Adipocyte (in vitro differentiated cells): ENCODE measurements at regions not wholly inside any gene's neighbourhood (a gene's known extent, or its start where the extent isn't known, plus 50 kb on each side); places are given as distances from the start of the nearest gene placed in this dataset.

ENCODE experiments used
- DNase-seq: peaks from one replicate; pipeline ENCODE4 v3.0.0-alpha.2; 2015; ENCODE audit warnings: low read depth
- H3K27me3 ChIP-seq: replicated peaks from 2 replicates; pipeline ENCODE4 v1.7.0; 2013; ENCODE audit warnings: mild to moderate bottlenecking, low read length, moderate library complexity; ENCODE audit not compliant: control insufficient read depth, insufficient read depth
- H3K36me3 ChIP-seq: 2 replicates; pipeline ENCODE4 v1.7.0; 2013; ENCODE audit warnings: low read length, mild to moderate bottlenecking, moderate library complexity; ENCODE audit not compliant: control insufficient read depth, insufficient read depth, severe bottlenecking
- H3K4me1 ChIP-seq: 2 replicates; pipeline ENCODE4 v1.7.0; 2013; ENCODE audit warnings: mild to moderate bottlenecking, low read length, moderate library complexity; ENCODE audit not compliant: control insufficient read depth, insufficient read depth
- H3K4me3 ChIP-seq: 2 replicates; pipeline ENCODE4 v1.7.0; 2013; ENCODE audit warnings: mild to moderate bottlenecking, low read length, moderate library complexity
- H3K9ac ChIP-seq: 2 replicates; pipeline ENCODE4 v1.7.0; 2013; ENCODE audit warnings: mild to moderate bottlenecking, low read length, moderate library complexity
- H3K9me3 ChIP-seq: 2 replicates; pipeline ENCODE4 v1.7.0; 2013; ENCODE audit warnings: mild to moderate bottlenecking, low read length, moderate library complexity; ENCODE audit not compliant: control insufficient read depth

DNA sequence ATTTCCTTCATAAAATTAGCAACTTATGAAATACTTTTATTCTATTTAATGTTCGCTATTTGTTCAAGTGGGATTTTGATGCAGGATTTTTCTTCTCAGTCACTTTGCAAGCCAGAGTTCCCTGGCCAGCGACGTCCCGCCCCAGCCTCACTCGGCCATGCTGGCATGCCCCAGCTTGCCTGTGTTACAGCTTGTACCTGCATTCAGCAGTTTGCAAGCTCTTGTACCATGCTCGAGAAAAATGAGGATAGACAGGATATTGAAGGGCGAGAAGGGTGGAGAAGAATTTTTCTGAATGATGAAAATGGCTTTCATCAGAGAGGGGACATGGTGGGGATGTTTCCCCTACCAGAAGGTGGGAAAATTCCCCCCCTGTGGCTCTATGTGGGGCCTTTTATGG, 2180.2 kb upstream of the PCDH20 start:
- Histone ChIP-seq H3K36me3 (no peaks in the 10 kb centered on the region), H3K27me3 (no peaks in the 10 kb centered on the region), H3K9me3 (no peaks in the 10 kb centered on the region), H3K9ac (no peak overlapping the region), H3K4me3 (no peak overlapping the region), H3K4me1 (no peaks in the 10 kb centered on the region)
- DNase-seq, result no peak

DNA sequence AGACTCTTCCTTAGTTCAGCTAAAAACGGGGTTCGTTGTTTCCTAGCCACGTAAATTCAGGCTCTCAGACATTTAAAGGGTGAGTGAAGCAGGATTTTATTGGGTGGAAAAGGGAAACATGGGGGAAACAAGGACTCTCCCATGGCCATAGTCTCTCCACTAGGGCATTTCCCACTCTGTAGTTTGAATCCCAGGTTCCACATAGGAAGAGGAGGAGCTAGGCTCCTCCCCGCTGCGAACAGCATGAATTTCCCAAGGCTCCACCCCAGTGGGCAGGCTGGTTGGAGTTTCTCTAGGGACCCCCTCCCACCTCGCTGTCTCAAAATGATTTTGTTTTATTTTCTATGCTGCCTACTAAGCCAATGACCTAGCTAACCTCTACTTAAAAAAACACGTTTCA, 2170.8 kb upstream of the PCDH20 start:
- peaks cover 9% of the 10 kb centered on the region for H3K9me3 ChIP-seq
- H3K27me3 ChIP-seq, result no peaks in the 10 kb centered on the region
- H3K4me3 ChIP-seq, result no peak overlapping the region
- H3K9ac ChIP-seq, result no peak overlapping the region
- H3K36me3 ChIP-seq, result no peaks in the 10 kb centered on the region
- H3K4me1 ChIP-seq, result no peaks in the 10 kb centered on the region
- no peak for DNase-seq

- Histone ChIP-seq H3K9me3 (peaks cover 10% of the 10 kb centered on the region), H3K4me3 (no peak overlapping the region), H3K4me1 (no peaks in the 10 kb centered on the region), H3K27me3 (no peaks in the 10 kb centered on the region), H3K36me3 (no peaks in the 10 kb centered on the region), H3K9ac (no peak overlapping the region)
- no peak for DNase-seq
Observed at GRCh38 chr13:63578796-63579195, 2163.1 kb upstream of the PCDH20 start.

DNA sequence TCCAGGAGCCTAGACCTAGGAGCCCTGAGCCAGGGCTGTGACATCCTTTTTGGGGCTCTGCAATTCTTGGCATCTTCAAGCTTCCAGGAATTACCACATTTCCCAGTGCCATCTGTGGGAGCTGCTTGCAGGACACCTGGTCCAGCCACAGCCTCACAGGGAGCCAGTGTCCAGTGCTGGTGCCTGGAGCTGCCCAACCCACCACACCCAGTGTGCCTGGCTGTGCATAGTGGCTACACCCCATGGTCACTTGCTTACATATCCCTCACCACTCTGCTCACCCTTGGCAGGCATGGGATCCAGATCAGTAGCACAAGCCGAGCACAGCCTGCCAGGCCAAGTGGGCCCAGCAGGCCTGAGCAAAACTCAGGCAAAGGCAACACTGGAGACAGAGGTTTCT, 2151.4 kb upstream of the PCDH20 start:
- Histone ChIP-seq H3K9me3 (no peaks in the 10 kb centered on the region), H3K36me3 (no peaks in the 10 kb centered on the region), H3K27me3 (no peaks in the 10 kb centered on the region), H3K4me1 (no peaks in the 10 kb centered on the region), H3K4me3 (no peak overlapping the region), H3K9ac (no peak overlapping the region)
- no peak for DNase-seq

GRCh38 chr13:63554157-63554556, 2138.5 kb upstream of the PCDH20 start:
- no peaks in the 10 kb centered on the region for H3K4me1 ChIP-seq
- peak; percentile 12 for DNase-seq
- H3K9ac ChIP-seq, result no peak overlapping the region
- H3K4me3 ChIP-seq, result no peak overlapping the region
- no peaks in the 10 kb centered on the region for H3K27me3 ChIP-seq
- no peaks in the 10 kb centered on the region for H3K9me3 ChIP-seq
- no peaks in the 10 kb centered on the region for H3K36me3 ChIP-seq

- no peaks in the 10 kb centered on the region for H3K9me3 ChIP-seq
- no peak overlapping the region for H3K4me3 ChIP-seq
- no peak for DNase-seq
- no peaks in the 10 kb centered on the region for H3K4me1 ChIP-seq
- H3K9ac ChIP-seq, result no peak overlapping the region
- no peaks in the 10 kb centered on the region for H3K36me3 ChIP-seq
- no peaks in the 10 kb centered on the region for H3K27me3 ChIP-seq
Observed at GRCh38 chr13:63551731-63552130, 2136.1 kb upstream of the PCDH20 start.

GRCh38 chr13:63546524-63546923, 2130.9 kb upstream of the PCDH20 start:
- Histone ChIP-seq H3K9ac (no peak overlapping the region), H3K27me3 (no peaks in the 10 kb centered on the region), H3K36me3 (no peaks in the 10 kb centered on the region), H3K4me3 (no peak overlapping the region), H3K4me1 (no peaks in the 10 kb centered on the region), H3K9me3 (no peaks in the 10 kb centered on the region)
- DNase-seq, result no peak

GRCh38 chr13:63542770-63543169, 2127.1 kb upstream of the PCDH20 start:
- Histone ChIP-seq H3K4me3 (no peak overlapping the region), H3K4me1 (no peaks in the 10 kb centered on the region), H3K9me3 (no peaks in the 10 kb centered on the region), H3K9ac (no peak overlapping the region), H3K36me3 (no peaks in the 10 kb centered on the region), H3K27me3 (no peaks in the 10 kb centered on the region)
- no peak for DNase-seq

- no peak for DNase-seq
- Histone ChIP-seq H3K9me3 (no peaks in the 10 kb centered on the region), H3K27me3 (no peaks in the 10 kb centered on the region), H3K9ac (no peak overlapping the region), H3K4me3 (no peak overlapping the region), H3K4me1 (no peaks in the 10 kb centered on the region), H3K36me3 (no peaks in the 10 kb centered on the region)
Observed at GRCh38 chr13:63541336-63541735, 2125.7 kb upstream of the PCDH20 start.

GRCh38 chr13:63540061-63540460, 2124.4 kb upstream of the PCDH20 start:
- no peak for DNase-seq
- Histone ChIP-seq H3K9me3 (no peaks in the 10 kb centered on the region), H3K4me3 (no peak overlapping the region), H3K36me3 (no peaks in the 10 kb centered on the region), H3K4me1 (no peaks in the 10 kb centered on the region), H3K9ac (no peak overlapping the region), H3K27me3 (no peaks in the 10 kb centered on the region)

- no peak overlapping the region for H3K4me3 ChIP-seq
- peak; percentile 53 for DNase-seq
Observed at GRCh38 chr13:63517371-63517770, 2101.7 kb upstream of the PCDH20 start.

GRCh38 chr13:63516124-63516523, 2100.5 kb upstream of the PCDH20 start:
- no peaks in the 10 kb centered on the region for H3K27me3 ChIP-seq
- no peak for DNase-seq
- no peaks in the 10 kb centered on the region for H3K4me1 ChIP-seq
- no peak overlapping the region for H3K9ac ChIP-seq
- no peaks in the 10 kb centered on the region for H3K36me3 ChIP-seq
- H3K9me3 ChIP-seq, result no peaks in the 10 kb centered on the region
- no peak overlapping the region for H3K4me3 ChIP-seq

More at GRCh38 chr13:63517371-63517770, 2101.7 kb upstream of the PCDH20 start:
- Histone ChIP-seq H3K27me3 (no peaks in the 10 kb centered on the region), H3K36me3 (no peaks in the 10 kb centered on the region), H3K4me1 (no peaks in the 10 kb centered on the region), H3K9ac (no peak overlapping the region), H3K9me3 (no peaks in the 10 kb centered on the region)
